Fibroblast of skin of right biceps (primary cell): ENCODE measurements at regions not wholly inside any gene's neighbourhood (a gene's known extent, or its start where the extent isn't known, plus 50 kb on each side); places are given as distances from the start of the nearest gene placed in this dataset.
A peak's percentile ranks its signal among the peaks of the same experiment; 100 is the strongest.

Experiments
- DNase-seq: peaks from one replicate; pipeline ENCODE4 v3.0.0-alpha.2; 2013

DNA sequence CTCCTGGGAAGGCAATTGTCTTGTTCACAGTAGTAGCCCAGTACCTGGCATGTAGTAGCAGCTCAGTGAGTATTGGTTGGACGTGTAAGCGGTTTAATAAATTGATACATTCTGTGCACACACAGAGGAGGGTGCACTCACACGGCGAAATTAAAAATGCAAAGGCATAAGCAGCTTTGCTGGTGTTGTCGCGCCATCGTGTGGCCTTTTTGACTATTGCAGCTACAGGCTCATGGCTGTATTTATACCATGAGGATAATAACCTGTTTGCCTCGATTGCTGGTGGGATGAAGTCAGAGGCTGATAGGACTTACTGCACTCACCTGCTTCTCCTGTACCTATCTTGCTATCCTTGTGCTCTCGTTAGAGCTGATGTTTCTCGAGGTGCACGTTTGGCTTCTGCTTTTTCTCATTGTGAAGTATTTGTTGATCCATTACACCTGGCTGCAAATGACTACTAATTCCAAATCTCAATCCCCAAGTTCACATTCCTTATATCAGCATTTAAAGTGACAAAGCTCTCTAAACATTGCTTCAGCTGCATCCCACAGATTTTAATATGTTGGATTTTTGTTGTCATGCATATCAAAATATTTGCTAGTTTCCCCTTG is 61.5 kb downstream of the TBXT start:
- peak; percentile 49 for DNase-seq

DNA sequence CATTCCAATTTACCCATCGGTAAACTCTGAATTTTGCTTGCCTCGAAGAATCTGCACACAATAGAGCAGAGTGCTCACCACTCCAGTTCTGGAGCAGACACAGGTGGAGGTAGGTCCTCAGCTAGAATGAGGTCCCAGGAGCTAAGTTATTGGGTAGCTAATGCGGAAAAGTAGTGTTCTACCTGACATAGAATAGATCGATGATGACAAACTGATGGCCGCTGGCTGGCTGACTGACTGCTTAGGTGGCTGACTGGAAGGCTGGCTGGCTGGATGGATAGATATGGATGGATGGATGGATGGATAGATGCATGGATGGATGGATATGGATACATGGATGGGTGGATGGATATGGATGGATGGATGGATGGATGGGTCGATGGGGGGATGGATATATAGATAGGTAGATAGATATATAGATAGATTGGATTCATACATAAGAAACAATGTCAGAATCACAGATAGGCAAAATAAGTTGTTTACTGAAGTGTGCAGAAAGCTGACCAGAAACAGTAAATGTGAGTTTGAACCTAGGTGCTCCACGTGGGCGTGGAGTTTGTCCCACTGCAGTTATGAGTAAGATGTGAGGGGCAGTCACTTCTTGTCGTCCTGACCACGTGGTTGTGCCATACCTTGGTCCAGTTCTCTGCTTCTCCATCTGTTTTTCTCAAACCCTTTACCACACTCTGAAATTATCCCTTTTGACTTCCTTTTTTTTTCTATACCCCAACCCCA is 62.1 kb downstream of the TBXT start:
- DNase-seq: no peak

DNA sequence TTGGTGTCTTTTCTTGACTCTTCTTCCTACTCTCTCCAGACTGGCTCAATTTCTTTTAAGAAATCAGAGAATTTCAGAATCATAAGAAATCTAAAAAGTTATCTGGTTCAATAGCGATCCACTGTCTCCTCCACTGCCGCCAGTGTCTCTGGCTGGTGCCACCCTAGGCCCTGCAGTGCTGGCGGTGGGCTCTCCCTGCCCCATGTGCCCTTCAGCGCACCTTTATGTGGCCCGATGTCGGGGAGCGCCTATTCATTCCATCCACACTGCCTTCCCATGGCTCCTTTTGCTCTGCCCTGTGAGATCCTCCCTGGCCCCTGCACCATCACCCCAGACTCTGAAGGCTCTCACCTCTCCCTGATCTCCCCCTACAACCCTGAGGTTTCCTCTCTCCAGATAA is 62.8 kb downstream of the TBXT start:
- DNase-seq: no peak

DNA sequence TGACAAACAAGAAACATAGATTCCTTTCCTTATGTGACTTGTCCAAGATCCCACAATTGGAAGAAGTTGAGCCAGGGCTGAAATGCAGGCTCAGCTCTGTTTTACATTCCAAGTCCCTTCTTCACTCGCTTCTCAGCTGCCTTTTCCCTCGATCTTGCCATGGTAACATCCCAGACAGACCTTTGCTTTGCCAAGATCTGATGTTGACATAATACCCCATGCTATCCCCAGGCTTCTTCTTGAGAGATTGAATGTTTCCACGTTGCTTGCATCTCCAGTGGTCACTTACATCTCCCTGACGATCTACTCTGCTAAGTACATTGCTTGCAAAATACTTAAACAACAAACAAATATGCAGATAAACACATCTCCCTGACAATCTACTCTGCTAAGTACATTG is 63.5 kb downstream of the TBXT start:
- peak; percentile 39 for DNase-seq

DNA sequence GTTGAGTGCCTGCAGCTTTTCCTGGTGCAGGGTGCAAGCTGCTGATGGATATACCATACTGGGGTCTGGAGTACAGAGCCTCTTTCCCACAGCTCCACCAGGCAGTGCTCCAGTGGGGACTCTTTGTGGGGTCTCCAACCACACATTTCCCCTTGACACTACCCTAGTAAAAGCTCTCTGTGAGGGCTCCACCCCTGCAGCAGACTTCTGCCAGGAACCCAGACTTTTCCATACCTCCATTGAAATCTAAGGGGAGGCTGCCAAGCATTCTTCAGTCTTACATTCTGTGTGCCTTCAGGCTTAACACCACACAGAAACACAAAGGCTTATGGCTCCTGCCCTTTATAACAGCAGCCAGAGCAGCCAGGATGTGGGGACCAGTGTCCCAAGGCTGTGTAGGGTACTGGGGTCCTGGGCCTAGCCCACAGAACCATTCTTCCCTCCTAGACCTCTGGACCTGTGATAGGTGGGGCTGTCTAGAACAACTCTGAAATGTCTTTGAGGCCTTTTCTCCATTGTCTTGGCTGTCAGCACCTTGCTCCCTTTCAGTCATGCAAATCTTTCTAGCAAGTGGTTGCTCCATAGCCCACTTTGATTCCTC is 65.7 kb downstream of the TBXT start:
- DNase-seq: no peak

DNA sequence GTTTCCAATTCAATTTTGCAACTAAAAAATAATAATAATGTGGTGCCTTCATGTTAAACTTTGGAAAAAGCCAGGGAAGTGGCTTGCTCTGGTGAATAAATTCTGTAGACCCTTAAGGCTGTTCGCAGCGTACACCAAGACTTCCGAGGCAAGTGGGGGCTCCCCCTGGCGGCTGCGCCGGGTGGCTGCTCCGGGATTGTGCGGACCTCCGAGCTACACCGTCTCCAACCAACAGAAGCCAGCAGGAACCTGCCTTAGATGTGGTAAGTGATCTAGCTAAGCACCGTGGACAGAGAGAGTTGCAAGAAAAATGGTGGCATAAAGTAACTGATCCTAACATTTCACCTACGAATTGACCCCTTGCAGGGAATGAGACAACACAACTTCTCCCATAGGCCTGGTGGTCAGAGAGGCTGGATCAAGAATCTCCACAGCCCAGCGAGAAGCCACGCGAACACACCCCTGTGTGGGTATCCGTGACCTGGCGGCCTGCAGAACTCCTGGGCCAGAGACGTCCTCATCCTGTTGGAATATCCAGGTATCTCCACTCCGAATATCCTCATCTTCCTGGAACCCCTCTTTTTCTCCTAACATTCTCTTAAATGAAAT is 69.6 kb downstream of the TBXT start:
- DNase-seq: peak; percentile 72

DNA sequence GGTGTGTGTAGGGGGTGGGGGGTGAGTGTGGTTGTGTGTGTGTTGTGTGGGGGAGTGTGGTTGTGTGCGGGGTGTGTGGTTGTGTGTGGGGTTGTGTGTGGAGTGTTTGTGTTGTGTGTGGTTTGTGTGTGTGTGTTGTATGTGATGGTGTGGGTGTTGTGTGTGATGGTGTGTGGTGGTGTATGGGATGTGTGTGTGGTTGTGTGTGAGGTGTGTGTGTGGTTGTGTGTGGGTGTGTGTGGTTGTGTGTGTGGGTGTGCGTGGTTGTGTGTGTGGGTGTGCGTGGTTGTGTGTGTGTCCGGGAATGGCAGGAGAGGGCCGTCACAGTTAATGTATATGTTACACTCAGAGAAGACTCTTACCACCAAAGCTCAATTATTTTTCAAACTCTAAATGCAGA is 79.8 kb downstream of the TBXT start:
- no peak for DNase-seq

DNA sequence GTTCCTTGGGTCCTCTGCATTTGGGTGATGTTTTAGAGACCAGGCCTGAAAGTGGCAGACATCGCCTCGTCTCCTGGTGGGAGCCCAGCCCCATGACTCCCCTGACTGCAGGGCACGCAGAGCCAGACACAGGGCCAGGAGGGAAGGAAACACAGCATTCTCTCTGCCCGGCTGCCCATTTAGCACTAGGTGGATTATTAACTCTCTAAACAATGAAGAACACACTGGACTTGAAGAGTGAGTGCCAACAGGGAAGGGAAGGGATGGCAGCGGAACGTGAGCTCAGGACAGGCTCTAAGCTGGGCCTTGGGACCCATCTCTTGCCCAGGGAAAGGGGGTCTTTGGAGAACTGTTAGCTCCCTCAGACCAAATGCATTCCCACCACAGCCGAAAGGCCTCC is 80.4 kb downstream of the TBXT start:
- DNase-seq: no peak

DNA sequence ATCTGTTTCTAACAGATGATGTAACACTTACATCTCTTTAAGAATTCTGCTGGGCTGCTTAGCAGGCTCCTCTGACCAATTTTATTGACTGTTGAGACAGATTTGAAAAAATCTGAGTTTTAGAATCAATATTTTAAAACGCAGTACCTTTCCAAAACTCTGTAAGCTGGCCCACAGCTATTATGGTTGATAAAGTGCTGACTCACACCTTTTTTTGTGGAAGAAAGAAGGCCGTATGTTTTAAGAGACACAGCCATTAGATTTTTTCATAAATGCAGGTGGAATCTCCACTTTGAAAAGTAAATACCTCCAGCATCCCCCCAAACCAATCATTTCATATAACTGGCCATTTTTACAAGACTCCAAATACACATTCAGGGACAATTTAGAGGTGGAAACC is 82.2 kb downstream of the TBXT start:
- DNase-seq: no peak

DNA sequence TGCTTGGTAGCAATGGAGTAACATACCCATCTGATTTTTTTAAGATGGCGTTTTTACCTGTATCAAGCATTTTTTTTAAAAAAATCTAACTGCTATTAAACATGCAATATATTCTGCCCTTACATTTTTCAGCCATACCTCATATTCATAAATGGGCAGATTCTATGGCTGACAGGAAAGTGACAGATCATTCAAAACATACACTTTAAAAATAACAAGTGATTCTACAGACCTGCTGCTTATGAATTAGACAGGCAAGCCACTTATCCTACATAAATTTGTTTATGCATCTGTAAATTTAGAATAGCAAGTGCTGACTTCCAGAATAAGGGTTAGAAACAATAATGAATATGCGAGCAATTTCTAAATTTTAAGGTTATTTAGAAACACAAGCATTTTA is 82.7 kb downstream of the TBXT start:
- no peak for DNase-seq

DNA sequence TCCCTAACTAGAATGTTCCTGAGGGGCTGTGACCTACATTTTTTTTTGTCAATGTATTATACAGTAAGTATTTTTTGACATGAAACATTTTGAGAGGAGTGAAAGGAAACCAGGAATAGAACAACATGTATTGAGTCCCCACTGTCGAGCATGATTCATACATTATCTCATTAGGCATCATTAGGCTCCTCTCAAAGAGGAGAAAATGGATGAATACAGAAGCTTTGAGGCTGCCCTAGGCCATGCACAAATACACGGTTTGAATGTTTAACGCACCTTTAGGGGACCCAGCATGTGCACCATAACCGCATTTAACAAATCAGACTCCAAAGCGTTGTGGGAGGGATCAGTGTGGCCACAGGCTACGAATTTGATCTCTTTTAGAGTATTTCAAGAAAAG is 87.8 kb downstream of the TBXT start:
- no peak for DNase-seq

DNA sequence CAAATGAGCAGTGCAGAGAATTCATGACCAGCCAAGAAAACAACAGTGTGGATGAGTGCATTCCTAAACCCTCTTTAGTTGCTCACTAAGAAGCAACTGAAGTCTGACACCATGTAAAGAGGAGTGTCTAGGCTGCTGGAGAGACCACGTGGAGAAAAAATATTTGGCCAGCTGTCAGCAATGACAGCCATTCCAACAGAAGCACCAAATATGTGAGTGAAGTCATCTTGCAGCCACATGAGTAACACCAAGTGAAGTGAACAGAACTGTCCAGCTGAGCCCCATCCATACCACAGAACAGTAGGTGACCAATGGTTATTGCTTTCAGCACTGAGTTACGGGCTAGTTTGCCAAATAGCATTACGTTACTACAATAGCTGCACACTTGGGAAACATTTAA is 89.4 kb downstream of the TBXT start:
- DNase-seq: peak; percentile 98

DNA sequence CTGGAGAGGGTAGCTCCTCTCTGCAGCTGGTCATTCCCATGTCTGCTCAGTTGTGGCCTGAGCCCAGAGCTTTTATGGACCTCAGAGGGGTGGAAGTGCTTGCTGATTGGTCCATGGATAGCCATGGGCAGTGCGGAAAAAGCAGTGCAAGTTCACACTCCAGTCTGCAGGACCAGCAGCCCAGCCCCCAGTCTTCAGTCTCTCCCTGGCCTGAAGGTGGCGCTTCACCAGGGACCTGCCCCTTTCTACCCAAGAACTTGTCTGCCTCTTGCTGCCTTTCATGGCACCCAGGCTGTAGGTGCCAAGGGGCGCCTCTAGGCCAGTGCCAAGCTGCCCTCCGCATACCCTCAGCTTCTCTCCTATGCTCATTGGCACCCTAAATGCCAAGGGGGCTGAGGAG is 91.0 kb downstream of the TBXT start:
- no peak for DNase-seq

DNA sequence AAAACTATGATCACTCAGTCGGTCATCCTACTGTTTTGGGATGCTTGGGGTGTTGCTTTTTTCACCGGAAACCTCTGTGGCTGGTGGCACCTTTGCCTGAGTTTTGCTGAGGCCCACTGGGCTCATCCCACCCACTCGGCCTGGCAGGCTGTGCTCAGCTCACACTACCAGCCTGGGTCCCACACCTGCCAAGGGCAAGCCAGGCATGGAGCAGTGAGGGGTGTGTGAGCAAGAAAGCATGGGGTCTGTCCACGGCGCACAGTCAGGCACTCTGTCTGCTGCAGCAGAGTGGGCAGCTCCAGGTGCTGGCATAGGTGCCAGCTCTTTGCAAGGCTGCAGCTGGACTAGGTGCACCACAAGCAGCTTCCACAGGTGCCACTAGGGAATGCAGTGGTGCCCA is 91.7 kb downstream of the TBXT start:
- no peak for DNase-seq

DNA sequence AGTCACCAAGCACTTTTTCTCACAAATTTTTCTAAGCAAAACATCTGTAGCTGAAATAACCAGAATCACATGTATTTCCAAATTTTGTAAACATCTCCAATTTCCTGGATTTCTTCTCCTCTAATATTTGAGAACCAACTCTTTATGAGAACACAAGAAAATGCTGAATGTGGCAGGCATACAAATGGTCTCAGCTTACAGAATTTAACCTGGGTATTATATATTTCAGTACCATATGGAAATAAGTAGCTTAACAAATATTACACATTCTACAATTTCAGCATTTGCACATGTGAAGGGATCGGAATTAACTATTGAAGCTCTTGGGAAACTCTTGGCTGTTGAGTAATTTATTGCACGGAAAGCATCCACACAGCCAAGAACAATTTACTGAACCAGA is 92.5 kb downstream of the TBXT start:
- DNase-seq: no peak

DNA sequence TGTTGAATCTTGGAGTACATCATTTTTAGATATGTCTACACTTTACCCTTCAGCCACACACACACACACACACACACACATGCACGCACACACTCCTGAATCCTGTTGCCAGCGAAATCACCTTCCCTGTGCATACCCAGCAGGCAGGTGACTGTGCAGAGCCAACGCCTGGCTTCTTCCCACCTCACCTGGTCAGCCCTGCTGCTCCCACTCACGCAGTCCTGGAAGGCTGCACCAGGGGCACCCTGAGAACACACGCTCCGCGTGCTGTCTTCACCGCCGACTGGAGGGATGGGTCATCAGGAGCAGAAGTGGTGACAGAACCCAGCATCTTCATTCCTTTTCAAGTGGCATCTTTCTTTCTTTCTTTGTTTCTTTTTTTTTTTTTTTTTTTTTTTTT is 94.6 kb downstream of the TBXT start:
- DNase-seq: no peak

DNA sequence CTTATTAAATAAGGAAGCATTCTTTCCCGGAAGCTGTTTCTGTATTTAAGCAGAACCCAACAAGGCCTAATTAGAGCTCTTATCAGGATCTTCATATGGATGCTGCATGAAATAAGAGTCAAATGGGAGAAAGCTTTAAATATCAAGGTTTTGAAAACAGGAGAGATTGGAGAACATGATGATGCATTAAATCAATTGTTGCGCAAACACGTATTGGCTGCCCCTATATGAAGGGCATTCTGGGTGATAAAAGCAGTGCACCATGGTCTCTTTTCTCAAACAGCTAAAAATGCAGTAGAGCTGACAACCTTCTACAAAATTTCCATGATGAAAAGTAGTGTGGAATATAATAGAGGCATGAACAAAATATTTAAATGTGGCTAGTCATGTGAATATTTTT is 98.9 kb downstream of the TBXT start:
- no peak for DNase-seq

DNA sequence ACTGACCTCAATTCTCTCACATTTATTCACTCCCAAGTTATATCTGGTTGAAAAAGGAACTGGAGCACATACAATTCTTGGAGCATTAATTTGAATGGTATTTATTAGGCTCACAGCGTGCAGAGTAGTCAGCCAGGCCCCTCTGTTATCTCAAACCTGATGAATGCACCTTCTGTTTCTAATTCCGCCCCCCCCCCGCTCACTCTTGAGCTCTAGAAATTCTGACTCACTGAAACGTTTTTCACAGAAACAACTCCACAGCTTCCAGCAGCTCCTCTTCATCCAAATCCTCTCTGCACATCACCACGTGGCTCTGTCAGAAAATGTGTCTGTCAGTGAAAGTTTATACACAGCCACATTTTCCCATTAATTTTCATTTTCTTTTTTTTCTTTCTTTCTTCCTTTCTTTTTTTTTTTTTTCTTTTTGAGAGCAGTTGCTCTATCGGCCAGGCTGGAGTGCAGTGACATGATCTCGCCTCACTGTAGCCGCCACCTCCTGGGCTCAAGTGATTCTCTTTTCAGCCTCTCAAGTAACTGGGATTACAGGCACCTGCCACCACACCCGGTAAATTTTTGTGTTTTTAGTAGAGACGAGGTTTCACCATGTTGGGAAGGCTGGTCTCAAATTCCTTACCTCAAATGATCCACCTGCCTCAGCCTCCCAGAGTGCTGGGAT is 109.4 kb downstream of the TBXT start:
- peak; percentile 66 for DNase-seq

DNA sequence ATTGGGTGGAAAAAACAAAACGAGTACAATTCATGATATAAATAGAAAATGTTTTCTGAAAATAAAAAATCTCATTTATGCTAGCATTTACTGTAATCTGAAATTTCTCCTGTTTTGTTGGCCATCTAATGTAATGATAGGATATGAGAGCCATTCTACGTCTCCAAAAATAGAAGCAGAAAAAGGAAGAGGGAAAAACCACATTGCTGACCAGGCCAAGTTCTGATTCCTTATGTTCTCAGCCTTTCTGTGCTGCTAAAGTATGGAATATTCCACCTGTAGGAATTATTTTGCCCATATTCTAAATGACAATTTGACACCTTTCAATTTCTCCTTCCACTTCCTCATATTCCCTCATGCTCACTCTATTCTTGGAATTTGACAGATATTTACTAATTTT is 110.2 kb downstream of the TBXT start:
- no peak for DNase-seq

DNA sequence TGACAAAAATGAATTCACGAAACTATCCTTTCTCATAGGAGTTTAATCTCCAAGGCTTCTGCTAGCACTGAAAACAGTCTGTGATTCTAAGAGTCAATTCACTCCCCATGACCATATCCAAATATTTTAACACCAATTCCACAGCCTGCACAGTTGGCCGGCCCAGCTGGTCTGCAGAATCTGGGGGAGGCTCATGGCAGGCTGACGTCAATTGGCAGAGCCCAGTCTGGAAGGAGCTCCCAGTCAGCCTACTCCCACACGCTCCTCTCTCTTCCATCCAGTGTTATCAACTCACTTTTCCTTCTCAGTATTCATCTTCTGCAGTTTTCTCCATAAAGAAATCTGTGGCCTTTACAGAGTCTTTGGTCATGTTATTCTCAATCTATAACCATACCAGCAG is 111.0 kb downstream of the TBXT start:
- DNase-seq: peak; percentile 28

DNA sequence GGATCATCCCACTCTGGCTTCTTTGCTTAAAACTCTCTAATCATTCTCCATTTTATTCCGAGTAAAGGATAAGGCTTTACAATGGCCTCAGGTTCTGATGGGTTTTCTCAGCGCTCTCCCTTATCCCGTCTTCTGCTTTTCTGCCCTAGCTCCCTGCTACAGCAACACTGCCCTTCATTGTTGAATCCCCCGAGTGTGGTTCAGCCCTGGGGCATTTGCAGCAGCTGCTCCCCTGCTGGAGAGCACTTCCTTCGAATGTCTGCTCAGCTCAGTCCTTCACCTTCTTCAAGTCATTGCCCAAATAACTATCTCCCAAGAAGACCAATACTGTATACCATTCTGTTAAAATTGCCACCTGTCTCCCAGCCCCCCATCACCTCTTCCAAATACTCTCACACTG is 111.8 kb downstream of the TBXT start:
- no peak for DNase-seq

DNA sequence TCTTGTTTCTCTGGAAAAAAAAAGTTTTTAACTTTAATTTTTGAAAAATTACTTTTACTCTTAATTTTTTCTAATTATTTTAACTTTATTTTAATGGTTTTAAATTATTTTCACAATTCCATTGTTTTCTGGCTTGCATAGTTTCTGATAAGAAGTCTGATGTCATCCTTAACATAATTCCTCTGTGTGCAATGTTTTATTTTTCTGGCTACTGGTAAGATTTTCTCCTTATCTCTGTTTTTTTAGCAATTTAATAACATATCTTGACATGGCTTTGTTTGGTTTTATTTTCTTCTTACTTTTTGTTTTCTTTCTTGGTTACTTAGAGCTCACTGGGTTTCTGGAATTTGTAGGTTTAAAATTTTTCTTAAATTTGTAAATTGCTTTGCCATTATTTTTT is 114.8 kb downstream of the TBXT start:
- no peak for DNase-seq

DNA sequence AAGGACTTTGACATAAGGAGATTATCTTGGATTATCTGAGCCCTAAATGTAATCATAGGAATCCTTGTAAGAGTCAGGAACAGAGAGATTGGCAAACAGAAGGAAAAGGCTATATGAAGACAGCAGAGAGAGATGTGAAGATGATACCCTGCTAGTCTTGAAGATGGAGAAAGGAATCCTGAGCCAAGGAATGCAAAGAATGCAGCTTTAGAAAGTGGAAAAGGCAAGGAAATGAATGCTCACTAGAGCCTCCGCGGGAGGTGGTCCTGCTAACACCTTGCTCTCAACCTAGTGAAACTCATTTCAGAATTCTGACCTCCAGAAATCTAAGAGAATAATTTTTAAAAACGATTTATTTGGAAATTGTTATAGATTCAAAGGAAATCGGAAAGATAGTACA is 117.1 kb downstream of the TBXT start:
- peak; percentile 26 for DNase-seq

DNA sequence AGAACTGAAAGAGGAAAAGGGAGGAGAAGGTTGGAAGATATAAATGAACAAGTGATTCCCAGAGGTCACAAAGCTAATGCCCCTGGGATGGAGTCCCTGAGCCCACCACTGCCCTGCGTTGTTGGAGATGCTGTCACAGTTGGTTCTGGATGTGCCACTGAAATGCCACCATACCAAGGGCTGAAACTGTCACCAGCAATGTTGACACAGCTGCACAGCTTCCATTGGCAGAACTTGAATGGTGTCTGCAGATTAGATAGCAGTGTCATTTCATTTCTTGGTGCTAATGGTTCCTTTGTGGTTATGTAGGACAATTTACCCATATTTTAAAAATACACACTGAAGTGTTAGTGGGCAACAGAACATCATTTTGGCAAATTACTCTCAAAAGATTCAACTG is 120.7 kb downstream of the TBXT start:
- no peak for DNase-seq
